Neural crest cell (in vitro differentiated cells): ENCODE measurements at regions not wholly inside any gene's neighbourhood (a gene's known extent, or its start where the extent isn't known, plus 50 kb on each side); places are given as distances from the start of the nearest gene placed in this dataset.
A peak's percentile ranks its signal among the peaks of the same experiment; 100 is the strongest.

Experiments used
- DNase-seq: peaks from one replicate; pipeline ENCODE4 v3.0.0; 2021; ENCODE audit warnings: low read depth, mixed read lengths, low spot score
- H3K27ac Mint-ChIP-seq: one replicate; pipeline ENCODE4 v1.8.0; 2021; ENCODE audit warnings: mild to moderate bottlenecking, mixed read lengths; ENCODE audit not compliant: unreplicated experiment
- H3K27me3 Mint-ChIP-seq: 2 replicates; pipeline ENCODE4 v1.8.0; 2021; ENCODE audit warnings: low read depth, mild to moderate bottlenecking, mixed read lengths
- H3K36me3 Mint-ChIP-seq: 2 replicates; pipeline ENCODE4 v1.8.0; 2021; ENCODE audit warnings: low read depth, mild to moderate bottlenecking, mixed read lengths
- H3K4me1 Mint-ChIP-seq: 2 replicates; pipeline ENCODE4 v1.8.0; 2021; ENCODE audit warnings: mixed read lengths
- H3K4me3 Mint-ChIP-seq: one replicate; pipeline ENCODE4 v1.8.0; 2021; ENCODE audit warnings: mild to moderate bottlenecking, mixed read lengths
- H3K9me3 Mint-ChIP-seq: 2 replicates; pipeline ENCODE4 v1.8.0; 2021; ENCODE audit warnings: mixed read lengths
- CTCF ChIP-seq: fragments of 200-600 bp; sonication (generic); conservative IDR thresholded peaks from 2 replicates; pipeline ENCODE4 v1.5.0; 2021; ENCODE audit warnings: antibody characterized with exemption, mild to moderate bottlenecking

- Mint-ChIP-seq H3K4me1 (peaks cover 4% of the 10 kb centered on the region), H3K27ac (no peak overlapping the region), H3K9me3 (peaks cover 5% of the 10 kb centered on the region), H3K36me3 (no peaks in the 10 kb centered on the region), H3K4me3 (no peak overlapping the region), H3K27me3 (no peaks in the 10 kb centered on the region)
- no peak for DNase-seq
- TF ChIP-seq CTCF = no peak
Observed at GRCh38 chrX:46380148-46380752, 165.0 kb downstream of the ZNF674 start.

GRCh38 chrX:46376246-46376885, 168.9 kb downstream of the ZNF674 start:
- Mint-ChIP-seq H3K9me3 (peaks cover 2% of the 10 kb centered on the region), H3K4me1 (peaks cover 9% of the 10 kb centered on the region), H3K36me3 (no peaks in the 10 kb centered on the region), H3K27ac (no peak overlapping the region), H3K4me3 (no peak overlapping the region), H3K27me3 (no peaks in the 10 kb centered on the region)
- TF ChIP-seq CTCF = peak; percentile 69
- DNase-seq = no peak

- no peak for DNase-seq
- Mint-ChIP-seq H3K4me1 (peaks cover 9% of the 10 kb centered on the region), H3K36me3 (no peaks in the 10 kb centered on the region), H3K27ac (no peak overlapping the region), H3K9me3 (peaks cover 2% of the 10 kb centered on the region), H3K4me3 (no peak overlapping the region), H3K27me3 (no peaks in the 10 kb centered on the region)
- no peak for TF ChIP-seq CTCF
Observed at GRCh38 chrX:46375831-46376230, 169.4 kb downstream of the ZNF674 start.

- Mint-ChIP-seq H3K4me3 (no peak overlapping the region), H3K27ac (no peak overlapping the region), H3K9me3 (peaks cover 2% of the 10 kb centered on the region), H3K27me3 (no peaks in the 10 kb centered on the region), H3K4me1 (peaks cover 9% of the 10 kb centered on the region), H3K36me3 (no peaks in the 10 kb centered on the region)
- DNase-seq = no peak
- no peak for TF ChIP-seq CTCF
Observed at GRCh38 chrX:46374371-46374770, 170.8 kb downstream of the ZNF674 start.

GRCh38 chrX:46367491-46367890, 177.7 kb downstream of the ZNF674 start:
- Mint-ChIP-seq H3K27me3 (no peaks in the 10 kb centered on the region), H3K27ac (no peak overlapping the region), H3K4me3 (no peak overlapping the region), H3K4me1 (no peaks in the 10 kb centered on the region), H3K36me3 (no peaks in the 10 kb centered on the region), H3K9me3 (peaks cover 3% of the 10 kb centered on the region)
- TF ChIP-seq CTCF = no peak
- DNase-seq = no peak
